Small intestine (tissue), 7 donors: ENCODE measurements at regions not wholly inside any gene's neighbourhood (a gene's known extent, or its start where the extent isn't known, plus 50 kb on each side); places are given as distances from the start of the nearest gene placed in this dataset.

Source experiments
- DNase-seq, 2 donors: peaks; one replicate each; pipeline versions ENCODE4 v3.0.0 to v3.0.0-alpha.2; 2013
- FAIRE-seq: peaks from 2 replicates; lab custom pipeline; 2012; peaks lifted over from hg19 to GRCh38; lab: Jason Lieb, UNC
- H3K27ac ChIP-seq, 3 donors: one replicate each; pipeline ENCODE4 v1.5.1; 2013; ENCODE audit warnings: low read length in 2 of 3, mild to moderate bottlenecking in 2 of 3, control low read depth in 1 of 3, inconsistent platforms in 1 of 3, low read depth in 1 of 3, moderate library complexity in 1 of 3
- H3K27me3 ChIP-seq, 3 donors: one replicate each; pipeline ENCODE4 v1.6.1; 2013; ENCODE audit warnings: low read length in 3 of 3, inconsistent platforms in 1 of 3; ENCODE audit not compliant: control insufficient read depth in 3 of 3, insufficient read depth in 3 of 3
- H3K36me3 ChIP-seq, 3 donors: one replicate each; pipeline ENCODE4 v1.6.1; 2013; ENCODE audit warnings: low read length in 3 of 3, inconsistent platforms in 1 of 3, low read depth in 1 of 3, mild to moderate bottlenecking in 1 of 3, moderate library complexity in 1 of 3; ENCODE audit not compliant: control insufficient read depth in 3 of 3, insufficient read depth in 2 of 3
- H3K4me1 ChIP-seq, 3 donors: one replicate each; pipeline ENCODE4 v1.6.1; 2013; ENCODE audit warnings: low read length in 2 of 3, inconsistent platforms in 1 of 3, low read depth in 1 of 3, mild to moderate bottlenecking in 1 of 3, moderate library complexity in 1 of 3; ENCODE audit not compliant: control insufficient read depth in 3 of 3, insufficient read depth in 2 of 3
- H3K4me3 ChIP-seq, 3 donors: one replicate each; pipeline ENCODE4 v1.5.1; 2013; ENCODE audit warnings: low read length in 3 of 3, control low read depth in 1 of 3, inconsistent platforms in 1 of 3, low read depth in 1 of 3, mild to moderate bottlenecking in 1 of 3, moderate library complexity in 1 of 3
- H3K9me3 ChIP-seq, 2 donors: one replicate each; pipeline ENCODE4 v1.6.1; 2013; ENCODE audit warnings: low read depth in 1 of 2, low read length in 1 of 2; ENCODE audit not compliant: control insufficient read depth in 2 of 2, insufficient read depth in 1 of 2
- WGBS, 3 donors: extraction: QIAGEN DNeasy Blood & Tissue Kit; methylation state at CpG; one replicate each; pipeline ENCODE4 v1.1.7; 2013; 5-methylcytosine and 5-hydroxymethylcytosine counted together
- donor health status: healthy with polysubstance abuse.
- donor health status: control.
- donor health status: control.
- donor health status: Bipolar disorder and iron deficiency.
- donor health status: healthy.

- H3K4me1 ChIP-seq, result no peaks in the 10 kb centered on the region
- no peak overlapping the region for H3K27ac ChIP-seq
- DNase-seq (no peak), FAIRE-seq (no peak)
- WGBS, 3 donors, result 80 to 91% (median 83%) methylated on average over 1 of the region's 1 CpG
- H3K27me3 ChIP-seq, result no peaks in the 10 kb centered on the region
- H3K36me3 ChIP-seq, result no peaks in the 10 kb centered on the region
- H3K4me3 ChIP-seq, result no peak overlapping the region
- peaks cover 0 to 8% of the 10 kb centered on the region in 2 donors for H3K9me3 ChIP-seq
Observed at GRCh38 chr10:3391657-3392056, 219.1 kb upstream of the PITRM1 start.

GRCh38 chr10:3389130-3389529 is 216.5 kb upstream of the PITRM1 start:
- no peak overlapping the region for H3K27ac ChIP-seq
- H3K36me3 ChIP-seq, result no peaks in the 10 kb centered on the region
- FAIRE-seq, result no peak
- H3K4me1 ChIP-seq, result no peaks in the 10 kb centered on the region
- H3K4me3 ChIP-seq, result no peak overlapping the region
- H3K9me3 ChIP-seq, result peaks cover 0 to 4% of the 10 kb centered on the region in 2 donors
- H3K27me3 ChIP-seq, result no peaks in the 10 kb centered on the region
- no peak for DNase-seq
- 65 to 70% (median 68%) methylated on average over 10 of the region's 10 CpGs for WGBS, 3 donors

DNA sequence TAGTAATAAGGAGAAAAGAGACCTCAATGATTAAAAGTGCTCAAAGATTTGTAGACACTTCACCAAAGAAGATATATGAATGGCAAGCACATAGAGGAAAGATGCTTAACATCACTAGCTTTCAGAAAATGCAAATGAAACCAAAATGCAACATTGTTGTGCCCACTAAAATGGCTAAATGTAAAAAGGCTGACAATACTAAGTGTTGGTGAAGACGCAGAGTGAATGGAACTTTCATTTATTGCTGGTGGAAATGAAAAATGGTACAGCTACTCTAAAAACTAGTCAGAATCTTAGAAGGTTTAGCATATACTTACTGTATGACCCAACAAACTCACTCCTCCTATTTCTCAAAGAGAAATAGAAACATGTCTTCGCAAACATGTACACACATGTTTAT is 212.9 kb upstream of the PITRM1 start:
- H3K4me3 ChIP-seq, result no peak overlapping the region
- H3K4me1 ChIP-seq, result no peaks in the 10 kb centered on the region
- WGBS, 3 donors, result 98 to 100% (median 98%) methylated on average over 2 of the region's 2 CpGs
- no peak for DNase-seq
- no peaks in the 10 kb centered on the region for H3K27me3 ChIP-seq
- FAIRE-seq, result no peak
- no peaks in the 10 kb centered on the region for H3K36me3 ChIP-seq
- peaks cover 0 to 4% of the 10 kb centered on the region in 2 donors for H3K9me3 ChIP-seq
- no peak overlapping the region for H3K27ac ChIP-seq

DNA sequence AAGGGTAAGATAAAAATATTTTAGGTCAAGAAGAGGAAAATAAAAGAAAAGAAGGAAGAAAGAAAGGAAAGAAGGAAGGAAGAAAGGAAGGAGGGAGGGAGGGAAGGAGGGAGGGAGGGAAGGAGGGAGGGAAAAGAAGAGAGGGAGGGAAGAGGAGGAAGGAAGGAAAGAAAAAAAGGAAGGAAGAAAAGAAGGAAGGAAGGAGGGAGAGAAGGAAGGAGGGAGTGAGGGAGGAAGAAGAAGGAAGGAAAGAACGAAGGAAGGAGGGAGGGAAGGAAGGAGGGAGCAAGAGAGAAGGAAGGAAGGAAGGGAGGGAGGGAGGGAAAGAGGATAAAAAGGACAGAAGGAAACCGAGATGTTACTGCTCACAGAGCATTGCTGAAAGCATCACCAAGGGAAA is 209.5 kb upstream of the PITRM1 start:
- Histone ChIP-seq H3K27ac (no peak overlapping the region), H3K9me3 (peaks cover 0 to 12% of the 10 kb centered on the region in 2 donors), H3K36me3 (no peaks in the 10 kb centered on the region), H3K4me1 (no peaks in the 10 kb centered on the region), H3K4me3 (no peak overlapping the region), H3K27me3 (no peaks in the 10 kb centered on the region)
- DNase-seq, result no peak
- 62 to 78% (median 63%) methylated on average over 2 of the region's 2 CpGs for WGBS, 3 donors
- no peak for FAIRE-seq

GRCh38 chr10:3380406-3381050 is 207.9 kb upstream of the PITRM1 start:
- FAIRE-seq (no peak), DNase-seq (no peak)
- WGBS, 3 donors, result 81 to 90% (median 85%) methylated on average over 7 of the region's 7 CpGs
- no peak overlapping the region for H3K4me3 ChIP-seq
- peaks cover 0 to 12% of the 10 kb centered on the region in 2 donors for H3K9me3 ChIP-seq
- H3K36me3 ChIP-seq, result no peaks in the 10 kb centered on the region
- H3K27ac ChIP-seq, result no peak overlapping the region
- no peaks in the 10 kb centered on the region for H3K4me1 ChIP-seq
- H3K27me3 ChIP-seq, result no peaks in the 10 kb centered on the region

DNA sequence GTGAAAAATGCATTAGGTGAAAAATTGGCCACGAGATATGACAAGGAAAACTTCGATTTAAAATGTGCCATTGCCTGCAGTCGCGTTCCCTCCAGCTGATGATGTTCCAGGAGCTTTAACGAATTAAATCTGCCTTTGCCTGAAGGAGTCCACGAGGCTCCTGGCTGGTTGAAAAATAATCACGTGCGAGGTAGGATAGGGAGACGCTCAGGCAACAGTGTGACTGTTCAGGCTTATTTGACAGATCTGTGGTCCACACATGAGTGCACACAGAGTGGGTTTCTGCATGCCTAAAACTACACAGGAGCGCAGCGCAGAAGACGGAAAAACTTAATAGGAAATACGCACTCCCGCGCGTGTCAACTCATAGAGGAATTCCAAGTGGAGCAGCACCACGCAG is 204.0 kb upstream of the PITRM1 start:
- WGBS, 3 donors, result 91 to 96% (median 94%) methylated on average over 17 of the region's 17 CpGs

GRCh38 chr10:3375505-3375904 is 202.9 kb upstream of the PITRM1 start:
- WGBS, 3 donors, result 74 to 88% (median 83%) methylated on average over 5 of the region's 5 CpGs
- FAIRE-seq (no peak), DNase-seq (no peak)
- Histone ChIP-seq H3K9me3 (peaks cover 0 to 9% of the 10 kb centered on the region in 2 donors), H3K27ac (no peak overlapping the region), H3K4me3 (no peak overlapping the region), H3K27me3 (no peaks in the 10 kb centered on the region), H3K4me1 (no peaks in the 10 kb centered on the region), H3K36me3 (no peaks in the 10 kb centered on the region)

More for the DNA sequence above, 204.0 kb upstream of the PITRM1 start:
- H3K4me1 ChIP-seq, result no peaks in the 10 kb centered on the region
- no peaks in the 10 kb centered on the region for H3K36me3 ChIP-seq
- DNase-seq, result no peak
- no peak for FAIRE-seq
- H3K4me3 ChIP-seq, result no peak overlapping the region
- H3K27ac ChIP-seq, result no peak overlapping the region
- H3K9me3 ChIP-seq, result peaks cover 0 to 9% of the 10 kb centered on the region in 2 donors
- H3K27me3 ChIP-seq, result no peaks in the 10 kb centered on the region

- Histone ChIP-seq H3K4me3 (no peak overlapping the region), H3K27ac (no peak overlapping the region), H3K4me1 (no peaks in the 10 kb centered on the region), H3K27me3 (no peaks in the 10 kb centered on the region), H3K9me3 (peaks cover 0 to 8% of the 10 kb centered on the region in 2 donors), H3K36me3 (no peaks in the 10 kb centered on the region)
- WGBS, 3 donors, result 62 to 68% (median 64%) methylated on average over 2 of the region's 2 CpGs
- FAIRE-seq (no peak), DNase-seq (no peak)
Observed at GRCh38 chr10:3374914-3375313, 202.3 kb upstream of the PITRM1 start.
